AG04449 (cell line): ENCODE measurements at regions not wholly inside any gene's neighbourhood (a gene's known extent, or its start where the extent isn't known, plus 50 kb on each side); places are given as distances from the start of the nearest gene placed in this dataset.

Source experiments
- CTCF ChIA-PET: fragments of 350-600 bp; formaldehyde crosslinking; extraction: SDS; loops from one replicate; lab custom pipeline; 2021; ENCODE audit warnings: antibody characterized with exemption; lab: Yijun Ruan, JAX
- POLR2A ChIA-PET: fragments of 400-600, 350-600 bp; formaldehyde crosslinking; extraction: SDS; loops from one replicate; lab custom pipeline; 2020; ENCODE audit warnings: antibody characterized with exemption, inconsistent platforms; lab: Yijun Ruan, JAX
- DNase-seq: peaks from one replicate; pipeline ENCODE4 v3.0.0-alpha.2; 2010; ENCODE audit warnings: low read depth, low spot score
- H3K4me3 ChIP-seq: 2 replicates; pipeline ENCODE4 v1.5.1; 2011; ENCODE audit warnings: low read depth, mild to moderate bottlenecking, control low read depth, low read length
- CTCF ChIP-seq: IDR thresholded peaks from one replicate; pipeline ENCODE4 v1.5.1; 2011; ENCODE audit warnings: mild to moderate bottlenecking, moderate library complexity, low read length, control low read depth, inconsistent platforms; ENCODE audit not compliant: insufficient read depth; ENCODE audit errors: missing control alignments

GRCh38 chr3:78293284-78293683 is 1253.4 kb downstream of the ROBO2 start:
- no peak for TF ChIP-seq CTCF
- ChIA-PET CTCF (no interaction called here), POLR2A (no interaction called here)
- H3K4me3 ChIP-seq, result no peak overlapping the region
- DNase-seq, result no peak

- CTCF ChIA-PET, result no interaction called here
- TF ChIP-seq CTCF, result no peak
- no peak overlapping the region for H3K4me3 ChIP-seq
- no peak for DNase-seq
- POLR2A ChIA-PET, result no interaction called here
Measured at GRCh38 chr3:78304115-78304514, 1264.2 kb downstream of the ROBO2 start.

GRCh38 chr3:78312851-78313250 is 1273.0 kb downstream of the ROBO2 start:
- no peak overlapping the region for H3K4me3 ChIP-seq
- ChIA-PET POLR2A (no interaction called here), CTCF (no interaction called here)
- no peak for TF ChIP-seq CTCF
- DNase-seq, result no peak

- POLR2A ChIA-PET, result no interaction called here
- no peak for TF ChIP-seq CTCF
- DNase-seq, result no peak
- CTCF ChIA-PET, result no interaction called here
- no peak overlapping the region for H3K4me3 ChIP-seq
Measured at GRCh38 chr3:78313332-78313731, 1273.4 kb downstream of the ROBO2 start.

- POLR2A ChIA-PET, result no interaction called here
- TF ChIP-seq CTCF, result no peak
- CTCF ChIA-PET, result no interaction called here
- no peak overlapping the region for H3K4me3 ChIP-seq
- no peak for DNase-seq
Measured at GRCh38 chr3:78314327-78314726, 1274.4 kb downstream of the ROBO2 start.

- ChIA-PET POLR2A (no interaction called here), CTCF (no interaction called here)
- no peak overlapping the region for H3K4me3 ChIP-seq
- TF ChIP-seq CTCF, result no peak
- DNase-seq, result no peak
Measured at GRCh38 chr3:78317774-78318173, 1277.9 kb downstream of the ROBO2 start.

GRCh38 chr3:78322780-78323179 is 1282.9 kb downstream of the ROBO2 start:
- no peak overlapping the region for H3K4me3 ChIP-seq
- DNase-seq, result no peak
- ChIA-PET CTCF (no interaction called here), POLR2A (no interaction called here)
- TF ChIP-seq CTCF, result no peak
